Suprapubic skin (tissue), 4 donors: ENCODE measurements at regions not wholly inside any gene's neighbourhood (a gene's known extent, or its start where the extent isn't known, plus 50 kb on each side); places are given as distances from the start of the nearest gene placed in this dataset.

Source experiments
- POLR2A ChIP-seq, 2 donors: fragments of 450-650 bp; IDR thresholded peaks; one replicate each; pipeline ENCODE4 v1.6.1; 2017; ENCODE audit warnings: antibody characterized with exemption in 2 of 2, mild to moderate bottlenecking in 2 of 2, moderate library complexity in 2 of 2
- POLR2AphosphoS5 ChIP-seq, 3 donors: sonication (generic); formaldehyde crosslinking; IDR thresholded peaks; one replicate each; pipeline ENCODE4 v1.6.1; 2017; ENCODE audit warnings: antibody characterized with exemption in 3 of 3

DNA sequence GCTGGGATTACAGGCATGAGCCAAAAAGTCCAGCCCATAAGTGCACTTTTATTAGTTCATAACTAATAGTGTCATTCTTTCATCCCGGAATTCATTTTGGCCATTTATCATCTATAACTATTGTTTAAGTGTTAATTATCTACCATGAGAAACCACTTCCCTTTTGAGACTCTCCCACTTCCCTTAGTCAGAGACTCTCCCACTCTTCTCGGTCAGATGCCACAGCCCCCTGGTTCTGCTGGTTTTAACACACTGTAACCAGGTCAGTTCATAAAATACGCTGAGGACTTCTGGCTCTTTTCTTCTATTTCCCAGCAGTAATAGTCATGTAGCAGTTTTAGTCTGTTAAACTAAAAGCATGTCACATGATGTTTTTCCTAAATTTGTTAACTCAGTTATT lies 303.0 kb upstream of the TSPY4 start:
- TF ChIP-seq POLR2AphosphoS5 (IDR thresholded peaks at IDR 0.05), result no peak
- TF ChIP-seq POLR2A (IDR thresholded peaks at IDR 0.05), result no peak
